Neuronal stem cell (in vitro differentiated cells): ENCODE measurements at regions not wholly inside any gene's neighbourhood (a gene's known extent, or its start where the extent isn't known, plus 50 kb on each side); places are given as distances from the start of the nearest gene placed in this dataset.
"Not testable (repeated sequence)": the region's sequence is repeated elsewhere in the genome, so short reads cannot be mapped to it uniquely, and the experiment has no call there.

Experiments used
- DNase-seq: peaks from one replicate; pipeline ENCODE4 v3.0.0-alpha.2; 2013; ENCODE audit warnings: low spot score
- H2AFZ ChIP-seq: one replicate; pipeline ENCODE4 v1.6.1; 2013; ENCODE audit warnings: mild to moderate bottlenecking, low read length, inconsistent platforms
- H2AK5ac ChIP-seq: 2 replicates; pipeline ENCODE4 v1.6.1; 2013; ENCODE audit warnings: low read depth, mild to moderate bottlenecking, inconsistent platforms, low read length, moderate library complexity, mixed read lengths
- H2BK120ac ChIP-seq: 2 replicates; pipeline ENCODE4 v1.6.1; 2013; ENCODE audit warnings: low read depth, mild to moderate bottlenecking, inconsistent platforms, low read length, moderate library complexity, mixed read lengths
- H2BK12ac ChIP-seq: one replicate; pipeline ENCODE4 v1.6.1; 2013; ENCODE audit warnings: low read length, inconsistent platforms
- H2BK15ac ChIP-seq: 2 replicates; pipeline ENCODE4 v1.6.1; 2013; ENCODE audit warnings: mild to moderate bottlenecking, low read length, inconsistent platforms, mixed read lengths
- H2BK5ac ChIP-seq: one replicate; pipeline ENCODE4 v1.6.1; 2013; ENCODE audit warnings: inconsistent platforms, mild to moderate bottlenecking, low read length, moderate library complexity
- H3K14ac ChIP-seq: one replicate; pipeline ENCODE4 v1.6.1; 2013; ENCODE audit warnings: low read length, inconsistent platforms
- H3K18ac ChIP-seq: 2 replicates; pipeline ENCODE4 v1.6.1; 2013; ENCODE audit warnings: low read length, inconsistent platforms
- H3K23ac ChIP-seq: 2 replicates; pipeline ENCODE4 v1.6.1; 2013; ENCODE audit warnings: low read depth, mild to moderate bottlenecking, mixed read lengths, low read length, inconsistent platforms; ENCODE audit not compliant: poor library complexity
- H3K27ac ChIP-seq: replicated peaks from 3 replicates; pipeline ENCODE4 v1.5.1; 2013; ENCODE audit warnings: low read length, inconsistent platforms
- H3K27me3 ChIP-seq, 3 experiments: 2 replicates each; pipeline ENCODE4 v1.6.1; 2013; ENCODE audit warnings: low read length in 3 of 3, mild to moderate bottlenecking in 2 of 3, inconsistent platforms in 1 of 3, low read depth in 1 of 3, mixed read lengths in 1 of 3, moderate library complexity in 1 of 3; ENCODE audit not compliant: control insufficient read depth in 3 of 3, insufficient read depth in 3 of 3
- H3K36me3 ChIP-seq, 2 donors: replicated peaks in 1 of 2; 2 replicates each; pipeline ENCODE4 v1.6.1; 2013; ENCODE audit warnings: low read length in 2 of 2; ENCODE audit not compliant: control insufficient read depth in 2 of 2, insufficient read depth in 2 of 2
- H3K4ac ChIP-seq: 2 replicates; pipeline ENCODE4 v1.6.1; 2013; ENCODE audit warnings: inconsistent platforms, mild to moderate bottlenecking, low read length, moderate library complexity
- H3K4me1 ChIP-seq, 2 donors: 1 replicate in 1 of 2; 2 replicates in 1 of 2; pipeline ENCODE4 v1.6.1; 2013; ENCODE audit warnings: low read length in 2 of 2, low read depth in 1 of 2; ENCODE audit not compliant: control insufficient read depth in 2 of 2, insufficient read depth in 1 of 2
- H3K4me2 ChIP-seq: one replicate; pipeline ENCODE4 v1.6.1; 2013; ENCODE audit warnings: mild to moderate bottlenecking, low read length, inconsistent platforms; ENCODE audit not compliant: insufficient read depth, poor library complexity, severe bottlenecking
- H3K4me3 ChIP-seq, 2 donors: 2 replicates each; pipeline ENCODE4 v1.5.1; 2013; ENCODE audit warnings: low read length in 2 of 2, mild to moderate bottlenecking in 2 of 2, inconsistent platforms in 1 of 2, moderate library complexity in 1 of 2
- H3K79me1 ChIP-seq: one replicate; pipeline ENCODE4 v1.6.1; 2013; ENCODE audit warnings: low read depth, mild to moderate bottlenecking, inconsistent platforms, low read length, moderate library complexity
- H3K9ac ChIP-seq: one replicate; pipeline ENCODE4 v1.6.1; 2013; ENCODE audit warnings: mild to moderate bottlenecking, low read depth, low read length, inconsistent platforms; ENCODE audit not compliant: poor library complexity
- H3K9me3 ChIP-seq, 2 donors: replicated peaks in 1 of 2; 2 replicates each; pipeline versions ENCODE3 to v1.6.1; 2013; ENCODE audit warnings: low read length in 2 of 2, mild to moderate bottlenecking in 2 of 2, inconsistent platforms in 1 of 2, low read depth in 1 of 2, mixed read lengths in 1 of 2, moderate library complexity in 1 of 2; ENCODE audit not compliant: control insufficient read depth in 2 of 2, insufficient read depth in 1 of 2
- H4K8ac ChIP-seq: one replicate; pipeline ENCODE4 v1.6.1; 2013; ENCODE audit warnings: low read depth, mild to moderate bottlenecking, inconsistent platforms, low read length, moderate library complexity
- H4K91ac ChIP-seq: one replicate; pipeline ENCODE4 v1.6.1; 2013; ENCODE audit warnings: low read length, low read depth, mild to moderate bottlenecking, inconsistent platforms; ENCODE audit not compliant: poor library complexity
- WGBS, 2 donors: extraction: QIAGEN DNeasy Blood & Tissue Kit; methylation state at CpG; one replicate each; pipeline ENCODE4 v1.1.7; 2013; ENCODE audit warnings: missing lambda C conversion rate in 2 of 2, mixed read lengths in 1 of 2; ENCODE audit not compliant: insufficient read length in 2 of 2, insufficient replicate concordance in 1 of 2; ENCODE audit errors: extremely low coverage in 2 of 2; 5-methylcytosine and 5-hydroxymethylcytosine counted together

DNA sequence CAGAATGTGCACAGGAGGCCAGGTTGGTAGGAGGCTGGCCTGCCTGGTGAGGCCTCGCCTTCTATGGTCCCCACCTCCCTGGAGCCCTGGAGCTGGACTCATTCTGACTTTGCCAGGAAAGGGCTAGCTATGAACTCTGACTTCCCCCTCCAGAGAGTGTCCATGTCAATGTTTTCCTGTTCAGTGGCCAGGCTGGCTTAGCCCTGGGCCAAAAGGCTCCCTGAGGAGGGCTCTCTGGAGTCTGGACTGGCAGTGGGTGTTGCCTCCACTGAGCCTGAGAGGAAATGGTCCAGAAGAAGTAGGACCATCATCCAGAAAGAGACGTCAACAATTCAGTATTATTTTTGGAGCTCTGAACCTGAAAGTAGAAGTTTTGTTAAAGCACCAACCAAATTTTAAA, 178.7 kb downstream of the CHIC2 start:
- peaks cover 0 to 4% (median 0%) of the 10 kb centered on the region in 3 experiments for H3K27me3 ChIP-seq
- H2BK120ac ChIP-seq: no peak overlapping the region
- H2BK5ac ChIP-seq: no peak overlapping the region
- peak overlapping the region; percentile 91 for H2BK15ac ChIP-seq
- H2AFZ ChIP-seq: no peak overlapping the region
- DNase-seq: no peak
- no peaks in the 10 kb centered on the region for H3K9me3 ChIP-seq
- H3K79me1 ChIP-seq: no peaks in the 10 kb centered on the region
- H3K18ac ChIP-seq: no peak overlapping the region
- no peak overlapping the region for H3K4ac ChIP-seq
- H2BK12ac ChIP-seq: peak overlapping the region; percentile 65
- peaks cover 0 to 11% of the 10 kb centered on the region in 2 donors for H3K4me1 ChIP-seq
- H3K27ac ChIP-seq: no peak overlapping the region
- H3K36me3 ChIP-seq: no peaks in the 10 kb centered on the region
- no peak overlapping the region for H4K91ac ChIP-seq
- H3K9ac ChIP-seq: no peak overlapping the region
- H2AK5ac ChIP-seq: no peak overlapping the region
- no peak overlapping the region for H3K4me3 ChIP-seq
- no peak overlapping the region for H3K4me2 ChIP-seq
- no peak overlapping the region for H3K23ac ChIP-seq
- no peak overlapping the region for H3K14ac ChIP-seq
- no CpG with 5 or more reads among the region's 2 CpGs for WGBS, 2 donors
- H4K8ac ChIP-seq: no peak overlapping the region

DNA sequence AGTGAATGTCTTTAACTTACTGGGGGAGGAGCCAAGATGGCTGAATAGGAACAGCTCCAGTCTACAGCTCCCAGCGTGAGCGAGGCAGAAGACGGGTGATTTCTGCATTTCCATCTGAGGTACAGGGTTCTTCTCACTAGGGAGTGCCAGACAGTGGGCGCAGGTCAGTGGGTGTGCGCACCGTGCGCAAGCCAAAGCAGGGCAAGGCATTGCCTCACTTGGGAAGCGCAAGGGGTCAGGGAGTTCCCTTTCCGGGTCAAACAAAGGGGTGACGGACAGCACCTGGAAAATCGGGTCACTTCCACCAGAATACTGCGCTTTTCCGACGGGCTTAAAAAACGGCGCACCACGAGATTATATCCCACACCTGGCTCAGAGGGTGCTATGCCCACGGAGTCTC, 187.3 kb downstream of the CHIC2 start:
- not testable (repeated sequence) for H2AFZ ChIP-seq, H3K4me1 ChIP-seq, H2BK5ac ChIP-seq, DNase-seq, H3K23ac ChIP-seq, H3K18ac ChIP-seq, H4K91ac ChIP-seq, H3K4me2 ChIP-seq, H3K4ac ChIP-seq, H3K14ac ChIP-seq, H3K79me1 ChIP-seq, H3K9ac ChIP-seq, H3K9me3 ChIP-seq, H4K8ac ChIP-seq, H3K27me3 ChIP-seq, H2BK12ac ChIP-seq, H2BK15ac ChIP-seq, H2AK5ac ChIP-seq, H2BK120ac ChIP-seq, H3K4me3 ChIP-seq, H3K27ac ChIP-seq, H3K36me3 ChIP-seq
- WGBS, 2 donors: no CpG with 5 or more reads among the region's 18 CpGs

DNA sequence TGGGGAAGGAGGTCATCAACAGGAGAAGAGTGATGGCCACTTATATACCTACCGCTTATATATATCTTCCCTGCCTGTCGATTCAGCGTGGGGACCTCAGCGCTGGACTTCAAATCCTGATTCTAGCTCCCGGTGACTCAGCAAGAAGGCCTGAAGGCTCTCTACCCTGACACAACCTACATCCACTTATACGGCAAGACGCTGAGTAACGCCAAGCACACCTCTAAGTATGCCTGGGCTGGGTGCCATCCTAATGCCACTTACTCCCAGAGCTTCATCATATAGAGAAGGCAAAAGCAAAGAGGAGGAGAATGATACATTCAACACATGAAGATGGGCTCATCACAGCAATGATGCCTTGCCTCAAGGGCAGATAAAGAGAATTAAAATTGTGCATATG, 198.3 kb downstream of the CHIC2 start:
- Histone ChIP-seq H3K14ac (no peak overlapping the region), H4K8ac (no peak overlapping the region), H2BK15ac (no peak overlapping the region), H2BK12ac (no peak overlapping the region), H3K4ac (no peak overlapping the region), H2BK5ac (no peak overlapping the region), H3K27me3 (no peaks in the 10 kb centered on the region), H3K9me3 (peaks cover 0 to 1% of the 10 kb centered on the region in 2 donors), H3K23ac (no peak overlapping the region), H3K4me2 (no peak overlapping the region), H3K79me1 (no peaks in the 10 kb centered on the region), H2AFZ (no peak overlapping the region), H3K4me3 (no peak overlapping the region), H2AK5ac (no peak overlapping the region), H2BK120ac (no peak overlapping the region), H3K9ac (no peak overlapping the region), H3K27ac (no peak overlapping the region), H3K36me3 (no peaks in the 10 kb centered on the region), H3K18ac (no peak overlapping the region), H4K91ac (no peak overlapping the region), H3K4me1 (peaks cover 0 to 2% of the 10 kb centered on the region in 2 donors)
- DNase-seq: no peak
- no CpG with 5 or more reads among the region's 8 CpGs for WGBS, 2 donors

DNA sequence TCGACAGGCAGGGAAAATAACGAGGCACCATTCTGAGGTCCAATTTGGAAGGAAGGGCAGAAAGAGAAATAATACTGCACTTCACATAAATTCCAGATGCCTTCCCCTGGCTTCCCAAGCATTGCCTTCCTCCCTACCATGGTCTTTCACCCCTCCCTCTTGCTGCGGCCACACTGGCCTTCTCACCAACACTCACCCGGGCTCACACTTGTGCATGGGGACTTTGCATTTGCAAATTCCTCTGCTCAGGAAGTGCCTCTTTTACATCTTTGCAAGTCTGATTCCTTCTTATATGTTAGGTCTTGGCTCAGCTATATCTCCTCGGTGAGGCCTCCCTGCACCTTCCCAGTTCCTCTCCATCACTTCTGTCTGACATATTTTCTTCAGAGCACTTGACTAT, 199.4 kb downstream of the CHIC2 start:
- Histone ChIP-seq H2BK120ac (no peak overlapping the region), H3K14ac (no peak overlapping the region), H2AFZ (no peak overlapping the region), H3K4me3 (no peak overlapping the region), H3K4ac (no peak overlapping the region), H4K8ac (no peak overlapping the region), H3K4me2 (no peak overlapping the region), H3K9me3 (peaks cover 0 to 1% of the 10 kb centered on the region in 2 donors), H3K36me3 (no peaks in the 10 kb centered on the region), H4K91ac (no peak overlapping the region), H3K9ac (no peak overlapping the region), H3K27me3 (no peaks in the 10 kb centered on the region), H2AK5ac (no peak overlapping the region), H2BK15ac (no peak overlapping the region), H3K79me1 (no peaks in the 10 kb centered on the region), H3K18ac (no peak overlapping the region), H2BK12ac (no peak overlapping the region), H3K4me1 (peaks cover 0 to 2% of the 10 kb centered on the region in 2 donors), H3K23ac (no peak overlapping the region), H2BK5ac (no peak overlapping the region), H3K27ac (no peak overlapping the region)
- DNase-seq: no peak
- WGBS, 2 donors: no CpG with 5 or more reads among the region's 5 CpGs
